ENCODE measurements at regions not wholly inside any gene's neighbourhood (a gene's known extent, or its start where the extent isn't known, plus 50 kb on each side); places are given as distances from the start of the nearest gene placed in this dataset.

DNA sequence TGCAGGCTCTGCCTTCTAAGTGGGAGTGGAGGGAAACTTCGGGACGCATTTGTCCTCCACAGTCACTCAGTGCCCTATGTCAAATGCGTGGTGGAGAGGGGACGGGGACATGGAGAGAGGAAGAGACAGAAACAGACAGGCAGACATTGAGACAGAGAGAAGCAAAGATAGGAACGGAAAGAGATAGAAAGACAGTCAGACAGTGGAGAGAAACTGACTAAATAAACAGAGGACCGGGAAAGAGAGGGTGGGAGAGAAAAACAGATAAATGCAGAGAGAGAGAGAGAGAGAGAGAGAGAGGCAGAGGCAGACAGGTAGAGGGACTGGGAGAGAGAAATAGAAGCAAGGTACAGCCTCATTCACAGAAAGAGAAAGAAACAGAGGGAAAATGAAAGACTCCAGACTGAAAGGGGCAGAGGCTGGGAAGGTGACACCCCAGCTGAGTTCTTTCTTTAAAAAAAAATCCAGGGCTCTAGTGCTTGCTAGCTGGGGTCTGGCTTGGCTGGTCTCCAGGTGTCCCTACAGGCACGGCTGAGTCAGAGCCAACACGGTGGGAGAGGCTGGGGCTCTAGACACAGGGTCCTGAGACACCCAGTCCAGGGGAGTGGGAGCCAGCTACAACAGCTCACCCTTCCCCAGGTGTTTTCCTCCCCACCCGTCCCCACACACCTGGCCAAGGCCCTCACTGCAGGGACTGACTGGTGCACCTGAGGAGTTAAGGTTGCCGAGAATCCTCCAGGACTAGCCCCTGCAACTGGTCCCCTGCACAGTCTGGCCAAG is 506.1 kb upstream of the PROK2 start:
- TF ChIP-seq, protein P1, sequence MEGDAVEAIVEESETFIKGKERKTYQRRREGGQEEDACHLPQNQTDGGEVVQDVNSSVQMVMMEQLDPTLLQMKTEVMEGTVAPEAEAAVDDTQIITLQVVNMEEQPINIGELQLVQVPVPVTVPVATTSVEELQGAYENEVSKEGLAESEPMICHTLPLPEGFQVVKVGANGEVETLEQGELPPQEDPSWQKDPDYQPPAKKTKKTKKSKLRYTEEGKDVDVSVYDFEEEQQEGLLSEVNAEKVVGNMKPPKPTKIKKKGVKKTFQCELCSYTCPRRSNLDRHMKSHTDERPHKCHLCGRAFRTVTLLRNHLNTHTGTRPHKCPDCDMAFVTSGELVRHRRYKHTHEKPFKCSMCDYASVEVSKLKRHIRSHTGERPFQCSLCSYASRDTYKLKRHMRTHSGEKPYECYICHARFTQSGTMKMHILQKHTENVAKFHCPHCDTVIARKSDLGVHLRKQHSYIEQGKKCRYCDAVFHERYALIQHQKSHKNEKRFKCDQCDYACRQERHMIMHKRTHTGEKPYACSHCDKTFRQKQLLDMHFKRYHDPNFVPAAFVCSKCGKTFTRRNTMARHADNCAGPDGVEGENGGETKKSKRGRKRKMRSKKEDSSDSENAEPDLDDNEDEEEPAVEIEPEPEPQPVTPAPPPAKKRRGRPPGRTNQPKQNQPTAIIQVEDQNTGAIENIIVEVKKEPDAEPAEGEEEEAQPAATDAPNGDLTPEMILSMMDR (IDR thresholded peaks at IDR 0.05; ENCODE audit: low read depth, low read length) = no peak
- TF ChIP-seq POLR2A (IDR thresholded peaks at IDR 0.05; ENCODE audit: extremely low read depth, insufficient read length) (no peak), MYC (IDR thresholded peaks at IDR 0.05; ENCODE audit: low read depth, low read length) (no peak)
- TF ChIP-seq, protein P2, sequence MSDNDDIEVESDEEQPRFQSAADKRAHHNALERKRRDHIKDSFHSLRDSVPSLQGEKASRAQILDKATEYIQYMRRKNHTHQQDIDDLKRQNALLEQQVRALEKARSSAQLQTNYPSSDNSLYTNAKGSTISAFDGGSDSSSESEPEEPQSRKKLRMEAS (IDR thresholded peaks at IDR 0.05; ENCODE audit: low read depth, low read length) = no peak
